Loucy (cell line): ENCODE measurements at regions not wholly inside any gene's neighbourhood (a gene's known extent, or its start where the extent isn't known, plus 50 kb on each side); places are given as distances from the start of the nearest gene placed in this dataset.

Experiments
- CTCF ChIP-seq: fragments of 200-600 bp; sonication (generic); conservative IDR thresholded peaks from 2 replicates; pipeline ENCODE4 v1.5.1; 2014; ENCODE audit warnings: mild to moderate bottlenecking, antibody characterized with exemption, low read length
- EZH2phosphoT487 ChIP-seq: fragments of 200-600 bp; IDR thresholded peaks from 2 replicates; pipeline ENCODE4 v1.6.1; 2018; ENCODE audit warnings: antibody characterized with exemption, mild to moderate bottlenecking, moderate library complexity, borderline replicate concordance

- TF ChIP-seq CTCF (no peak), EZH2phosphoT487 (no peak)
Observed at GRCh38 chr18:78411539-78411938, 568.1 kb upstream of the SALL3 start.
